Colonic mucosa (tissue), 4 donors: ENCODE measurements at regions not wholly inside any gene's neighbourhood (a gene's known extent, or its start where the extent isn't known, plus 50 kb on each side); places are given as distances from the start of the nearest gene placed in this dataset.

Source experiments
- DNase-seq: peaks from one replicate; pipeline ENCODE4 v3.0.0-alpha.2; 2020
- H3K27ac ChIP-seq: fragments of 200-600 bp; one replicate; pipeline ENCODE4 v1.8.0; 2021
- H3K27me3 ChIP-seq: fragments of 200-600 bp; one replicate; pipeline ENCODE4 v1.8.0; 2021
- H3K36me3 ChIP-seq: fragments of 200-600 bp; one replicate; pipeline ENCODE4 v1.8.0; 2021
- H3K4me1 ChIP-seq: fragments of 200-600 bp; one replicate; pipeline ENCODE4 v1.8.0; 2021; ENCODE audit warnings: mild to moderate bottlenecking
- H3K4me3 ChIP-seq: fragments of 200-600 bp; one replicate; pipeline ENCODE4 v1.8.0; 2021
- H3K9ac ChIP-seq, 2 donors: one replicate each; pipeline ENCODE4 v1.7.0; 2013; ENCODE audit warnings: control low read depth in 2 of 2, low read depth in 2 of 2, low read length in 2 of 2
- H3K9me3 ChIP-seq: fragments of 200-600 bp; one replicate; pipeline ENCODE4 v1.8.0; 2021
- intact Hi-C: fragments of 100-400 bp; cut with DNase I; formaldehyde crosslinking; loops from one replicate; pipeline ENCODE4 v1.14.1; 2022
- TF ChIP-seq, protein P1 (sequence below): fragments of 200-600 bp; IDR thresholded peaks from one replicate; pipeline ENCODE4 v1.8.0; 2022; ENCODE audit warnings: antibody characterized with exemption, mild to moderate bottlenecking
- donor health status: healthy.
- donor health status: DM: no; HTN: no; CAD: no.
- donor health status: DM: no; HTN: no; CAD: no.

DNA sequence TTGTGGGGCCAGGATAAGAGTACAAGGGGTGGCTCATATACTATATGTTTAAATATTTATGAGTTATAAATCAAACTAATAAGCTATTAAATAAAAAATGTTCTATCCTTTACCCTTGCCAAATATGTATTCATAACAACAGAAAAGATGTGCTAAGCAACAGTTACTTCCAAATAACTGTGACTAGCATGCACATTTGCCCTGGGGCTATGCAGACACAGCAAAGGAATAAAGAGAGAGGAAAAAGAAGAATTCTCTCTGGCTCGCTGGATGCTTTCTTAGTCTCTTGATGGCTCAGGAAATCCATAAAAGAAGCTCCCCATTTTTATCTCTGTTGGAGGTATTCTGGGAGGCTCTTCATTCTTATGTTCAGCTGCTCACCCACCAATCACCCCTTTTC is 182.4 kb upstream of the ATP10B start:
- Histone ChIP-seq H3K36me3 (no peaks in the 10 kb centered on the region), H3K4me1 (no peaks in the 10 kb centered on the region), H3K9me3 (no peaks in the 10 kb centered on the region), H3K9ac (no peak overlapping the region), H3K27me3 (no peaks in the 10 kb centered on the region), H3K4me3 (no peak overlapping the region), H3K27ac (no peak overlapping the region)
- no peak for DNase-seq
- intact Hi-C loops = no loop called here
- TF ChIP-seq, protein P1, sequence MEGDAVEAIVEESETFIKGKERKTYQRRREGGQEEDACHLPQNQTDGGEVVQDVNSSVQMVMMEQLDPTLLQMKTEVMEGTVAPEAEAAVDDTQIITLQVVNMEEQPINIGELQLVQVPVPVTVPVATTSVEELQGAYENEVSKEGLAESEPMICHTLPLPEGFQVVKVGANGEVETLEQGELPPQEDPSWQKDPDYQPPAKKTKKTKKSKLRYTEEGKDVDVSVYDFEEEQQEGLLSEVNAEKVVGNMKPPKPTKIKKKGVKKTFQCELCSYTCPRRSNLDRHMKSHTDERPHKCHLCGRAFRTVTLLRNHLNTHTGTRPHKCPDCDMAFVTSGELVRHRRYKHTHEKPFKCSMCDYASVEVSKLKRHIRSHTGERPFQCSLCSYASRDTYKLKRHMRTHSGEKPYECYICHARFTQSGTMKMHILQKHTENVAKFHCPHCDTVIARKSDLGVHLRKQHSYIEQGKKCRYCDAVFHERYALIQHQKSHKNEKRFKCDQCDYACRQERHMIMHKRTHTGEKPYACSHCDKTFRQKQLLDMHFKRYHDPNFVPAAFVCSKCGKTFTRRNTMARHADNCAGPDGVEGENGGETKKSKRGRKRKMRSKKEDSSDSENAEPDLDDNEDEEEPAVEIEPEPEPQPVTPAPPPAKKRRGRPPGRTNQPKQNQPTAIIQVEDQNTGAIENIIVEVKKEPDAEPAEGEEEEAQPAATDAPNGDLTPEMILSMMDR = no peak

- Histone ChIP-seq H3K36me3 (no peaks in the 10 kb centered on the region), H3K4me3 (no peak overlapping the region), H3K27me3 (no peaks in the 10 kb centered on the region), H3K9me3 (no peaks in the 10 kb centered on the region), H3K27ac (no peak overlapping the region), H3K9ac (no peak overlapping the region), H3K4me1 (no peaks in the 10 kb centered on the region)
- DNase-seq = no peak
- TF ChIP-seq, protein P1 = no peak
- intact Hi-C loops = no loop called here
Observed at GRCh38 chr5:161030229-161030628, 178.2 kb upstream of the ATP10B start.

GRCh38 chr5:161027763-161028162 is 175.8 kb upstream of the ATP10B start:
- no peak for DNase-seq
- H3K4me3 ChIP-seq = no peak overlapping the region
- no peaks in the 10 kb centered on the region for H3K4me1 ChIP-seq
- intact Hi-C loops = no loop called here
- H3K27me3 ChIP-seq = no peaks in the 10 kb centered on the region
- no peak overlapping the region for H3K27ac ChIP-seq
- no peak overlapping the region for H3K9ac ChIP-seq
- TF ChIP-seq, protein P1 = no peak
- H3K36me3 ChIP-seq = no peaks in the 10 kb centered on the region
- H3K9me3 ChIP-seq = no peaks in the 10 kb centered on the region

- no peak for DNase-seq
- no peak overlapping the region for H3K4me3 ChIP-seq
- intact Hi-C loops = no loop called here
- H3K27me3 ChIP-seq = no peaks in the 10 kb centered on the region
- H3K27ac ChIP-seq = no peak overlapping the region
- no peak overlapping the region for H3K9ac ChIP-seq
- no peaks in the 10 kb centered on the region for H3K9me3 ChIP-seq
- TF ChIP-seq, protein P1 = no peak
- no peaks in the 10 kb centered on the region for H3K4me1 ChIP-seq
- no peaks in the 10 kb centered on the region for H3K36me3 ChIP-seq
Observed at GRCh38 chr5:161023551-161023950, 171.5 kb upstream of the ATP10B start.

- no peak overlapping the region for H3K4me3 ChIP-seq
- H3K9me3 ChIP-seq = no peaks in the 10 kb centered on the region
- no peaks in the 10 kb centered on the region for H3K27me3 ChIP-seq
- no peak overlapping the region for H3K27ac ChIP-seq
- TF ChIP-seq, protein P1 = no peak
- intact Hi-C loops = no loop called here
- DNase-seq = no peak
- H3K4me1 ChIP-seq = no peaks in the 10 kb centered on the region
- no peak overlapping the region for H3K9ac ChIP-seq
- H3K36me3 ChIP-seq = no peaks in the 10 kb centered on the region
Observed at GRCh38 chr5:161022151-161022550, 170.1 kb upstream of the ATP10B start.

GRCh38 chr5:161009817-161010216 is 157.8 kb upstream of the ATP10B start:
- TF ChIP-seq, protein P1 = no peak
- DNase-seq = no peak
- no peak overlapping the region for H3K27ac ChIP-seq
- H3K9me3 ChIP-seq = no peaks in the 10 kb centered on the region
- H3K4me1 ChIP-seq = no peaks in the 10 kb centered on the region
- no peaks in the 10 kb centered on the region for H3K27me3 ChIP-seq
- H3K4me3 ChIP-seq = no peak overlapping the region
- H3K36me3 ChIP-seq = no peaks in the 10 kb centered on the region
- H3K9ac ChIP-seq = no peak overlapping the region
- intact Hi-C loops = no loop called here
